Fibroblast of gingiva (primary cell): ENCODE measurements at regions not wholly inside any gene's neighbourhood (a gene's known extent, or its start where the extent isn't known, plus 50 kb on each side); places are given as distances from the start of the nearest gene placed in this dataset.

Experiments used
- DNase-seq: peaks from one replicate; pipeline ENCODE4 v3.0.0-alpha.2; 2011; ENCODE audit warnings: low read depth

GRCh38 chr1:229220163-229220846 lies 50.6 kb upstream of the RAB4A start:
- DNase-seq, result no peak

- peak; percentile 90 for DNase-seq
These were observed 49.5 kb upstream of the RAB4A start for GRCh38 chr1:229221106-229222019.
